ENCODE measurements at regions not wholly inside any gene's neighbourhood (a gene's known extent, or its start where the extent isn't known, plus 50 kb on each side); places are given as distances from the start of the nearest gene placed in this dataset.
"Not testable (repeated sequence)": the region's sequence is repeated elsewhere in the genome, so short reads cannot be mapped to it uniquely, and the experiment has no call there.

DNA sequence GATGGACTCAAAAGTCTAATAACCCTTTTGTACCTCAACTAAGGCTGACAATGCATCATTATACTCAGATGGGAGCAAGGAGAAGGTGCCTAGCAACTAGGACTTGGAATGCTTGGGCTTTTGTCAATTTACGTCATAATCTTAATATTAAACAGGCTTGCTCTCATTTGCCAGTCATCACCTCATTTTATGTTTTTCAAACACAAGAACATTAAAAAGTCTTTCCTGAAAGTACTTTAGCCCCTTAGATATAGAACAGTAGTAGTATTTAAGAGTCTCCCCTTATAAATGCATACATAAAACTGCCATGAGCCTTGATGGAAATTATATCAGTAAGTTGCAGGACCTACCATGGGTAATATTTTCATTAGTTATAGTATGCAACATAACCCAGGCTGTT lies 150.7 kb upstream of the INTU start:
- peak; percentile 20 for DNase-seq (ENCODE audit: low read depth)
- TF ChIP-seq, protein P1, sequence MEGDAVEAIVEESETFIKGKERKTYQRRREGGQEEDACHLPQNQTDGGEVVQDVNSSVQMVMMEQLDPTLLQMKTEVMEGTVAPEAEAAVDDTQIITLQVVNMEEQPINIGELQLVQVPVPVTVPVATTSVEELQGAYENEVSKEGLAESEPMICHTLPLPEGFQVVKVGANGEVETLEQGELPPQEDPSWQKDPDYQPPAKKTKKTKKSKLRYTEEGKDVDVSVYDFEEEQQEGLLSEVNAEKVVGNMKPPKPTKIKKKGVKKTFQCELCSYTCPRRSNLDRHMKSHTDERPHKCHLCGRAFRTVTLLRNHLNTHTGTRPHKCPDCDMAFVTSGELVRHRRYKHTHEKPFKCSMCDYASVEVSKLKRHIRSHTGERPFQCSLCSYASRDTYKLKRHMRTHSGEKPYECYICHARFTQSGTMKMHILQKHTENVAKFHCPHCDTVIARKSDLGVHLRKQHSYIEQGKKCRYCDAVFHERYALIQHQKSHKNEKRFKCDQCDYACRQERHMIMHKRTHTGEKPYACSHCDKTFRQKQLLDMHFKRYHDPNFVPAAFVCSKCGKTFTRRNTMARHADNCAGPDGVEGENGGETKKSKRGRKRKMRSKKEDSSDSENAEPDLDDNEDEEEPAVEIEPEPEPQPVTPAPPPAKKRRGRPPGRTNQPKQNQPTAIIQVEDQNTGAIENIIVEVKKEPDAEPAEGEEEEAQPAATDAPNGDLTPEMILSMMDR (conservative IDR thresholded peaks at IDR 0.05; ENCODE audit: control insufficient read depth, insufficient read depth, low read depth, low read length) = no peak
- no peak overlapping the region for H3K4me3 ChIP-seq (ENCODE audit: control insufficient read depth, low read depth, low read length)

DNA sequence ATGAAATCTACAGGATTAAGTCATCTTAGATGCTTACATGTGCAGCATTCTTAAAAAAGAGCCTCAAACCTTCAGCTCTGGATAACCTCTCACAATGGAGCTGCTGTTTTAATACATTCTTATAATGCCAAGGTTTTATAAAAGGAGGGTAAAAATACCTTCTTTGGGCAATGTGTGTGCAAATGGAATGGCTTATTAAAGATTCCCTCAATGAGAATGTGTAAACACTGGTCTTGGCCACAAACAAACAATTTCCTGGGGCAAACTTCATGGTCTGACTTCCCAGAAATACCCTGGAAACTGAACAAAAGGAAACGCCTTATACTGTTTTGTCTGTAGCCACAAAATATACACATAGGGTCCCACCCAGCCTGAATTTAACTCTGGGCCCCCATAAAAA lies 148.6 kb upstream of the INTU start:
- TF ChIP-seq, protein P1 (conservative IDR thresholded peaks at IDR 0.05; ENCODE audit: control insufficient read depth, insufficient read depth, low read depth, low read length) = no peak
- H3K4me3 ChIP-seq (ENCODE audit: control insufficient read depth, low read depth, low read length) = no peak overlapping the region
- no peak for DNase-seq (ENCODE audit: low read depth)

DNA sequence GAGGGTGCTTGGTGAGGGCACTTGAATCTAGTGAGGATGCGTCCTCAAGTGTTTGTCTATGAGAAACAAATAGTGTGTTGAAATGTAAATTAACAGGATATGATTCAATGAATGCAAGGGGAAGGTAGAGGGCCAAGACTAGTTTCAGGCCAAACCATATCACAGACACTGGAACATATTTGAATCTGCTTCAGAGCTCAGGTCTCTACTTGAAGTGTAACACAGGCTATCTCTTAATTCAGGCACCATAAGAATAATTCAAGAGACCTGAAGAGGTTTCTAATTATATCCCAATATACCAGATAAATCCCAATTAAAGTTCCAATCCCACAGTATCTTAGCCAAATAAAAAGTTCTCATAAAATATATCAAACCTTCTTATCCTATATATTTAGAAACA lies 146.5 kb upstream of the INTU start:
- H3K4me3 ChIP-seq (ENCODE audit: control insufficient read depth, low read depth, low read length) = no peak overlapping the region
- TF ChIP-seq, protein P1 (conservative IDR thresholded peaks at IDR 0.05; ENCODE audit: control insufficient read depth, insufficient read depth, low read depth, low read length) = no peak
- no peak for DNase-seq (ENCODE audit: low read depth)

DNA sequence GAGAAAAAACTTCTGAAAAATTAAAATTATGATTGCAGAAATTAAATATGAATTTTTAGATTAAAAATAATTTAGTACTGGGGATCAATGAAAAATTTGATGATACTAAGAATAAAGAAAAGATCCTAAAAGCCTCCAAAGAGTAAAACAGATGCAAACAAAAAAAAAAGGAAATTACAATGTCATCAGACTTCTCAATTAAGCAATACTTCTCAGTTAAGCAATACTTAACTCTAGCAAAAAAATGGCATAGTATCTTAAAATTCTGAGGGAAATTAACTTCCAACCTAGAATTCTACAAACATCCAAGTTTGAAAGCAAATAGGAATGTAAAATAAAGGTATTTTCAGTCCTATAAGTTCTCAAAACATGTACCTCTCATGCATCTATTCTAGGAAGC lies 141.2 kb upstream of the INTU start:
- TF ChIP-seq, protein P1 (conservative IDR thresholded peaks at IDR 0.05; ENCODE audit: control insufficient read depth, insufficient read depth, low read depth, low read length) = no peak
- H3K4me3 ChIP-seq (ENCODE audit: control insufficient read depth, low read depth, low read length) = no peak overlapping the region
- no peak for DNase-seq (ENCODE audit: low read depth)

DNA sequence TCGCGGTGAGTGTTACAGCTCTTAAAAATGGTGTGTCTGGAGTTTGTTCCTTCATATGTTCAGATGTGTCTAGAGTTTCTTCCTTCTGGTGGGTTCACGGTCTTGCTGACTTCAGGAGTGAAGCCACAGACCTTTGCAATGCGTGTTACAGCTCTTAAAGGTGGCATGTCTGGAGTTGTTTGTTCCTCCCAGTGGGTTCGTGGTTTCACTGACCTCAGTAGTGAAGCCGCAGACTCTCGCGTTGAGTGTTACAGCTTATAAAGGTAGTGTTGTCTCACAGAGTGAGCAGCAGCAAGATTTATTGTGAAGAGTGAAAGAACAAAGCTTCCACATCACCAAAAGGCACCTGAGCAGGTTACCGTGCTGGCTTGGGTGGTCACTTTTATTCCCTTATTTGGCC lies 135.9 kb upstream of the INTU start:
- not testable (repeated sequence) for H3K4me3 ChIP-seq (ENCODE audit: control insufficient read depth, low read depth, low read length); DNase-seq (ENCODE audit: low read depth)

DNA sequence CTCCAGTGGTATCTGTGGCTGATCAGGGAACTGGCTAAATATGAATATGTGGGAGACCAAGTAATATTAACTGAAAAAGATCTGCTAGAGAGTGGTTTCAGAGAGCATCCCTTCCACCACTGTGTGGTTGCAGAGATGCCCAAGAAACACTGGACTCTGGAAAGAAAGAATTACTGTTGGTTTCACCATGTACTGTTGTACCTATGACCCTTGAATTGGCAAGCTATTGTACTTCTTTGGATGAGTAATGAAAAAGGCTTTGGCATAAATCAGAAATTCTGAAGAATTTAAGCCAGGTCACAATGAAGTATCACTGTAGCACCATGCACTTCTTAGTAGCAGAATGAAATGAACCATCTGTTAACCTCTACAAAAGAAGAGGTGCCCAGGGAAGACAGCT lies 134.4 kb upstream of the INTU start:
- DNase-seq (ENCODE audit: low read depth) = peak; percentile 27
- TF ChIP-seq, protein P1 (conservative IDR thresholded peaks at IDR 0.05; ENCODE audit: control insufficient read depth, insufficient read depth, low read depth, low read length) = no peak
- no peak overlapping the region for H3K4me3 ChIP-seq (ENCODE audit: control insufficient read depth, low read depth, low read length)

DNA sequence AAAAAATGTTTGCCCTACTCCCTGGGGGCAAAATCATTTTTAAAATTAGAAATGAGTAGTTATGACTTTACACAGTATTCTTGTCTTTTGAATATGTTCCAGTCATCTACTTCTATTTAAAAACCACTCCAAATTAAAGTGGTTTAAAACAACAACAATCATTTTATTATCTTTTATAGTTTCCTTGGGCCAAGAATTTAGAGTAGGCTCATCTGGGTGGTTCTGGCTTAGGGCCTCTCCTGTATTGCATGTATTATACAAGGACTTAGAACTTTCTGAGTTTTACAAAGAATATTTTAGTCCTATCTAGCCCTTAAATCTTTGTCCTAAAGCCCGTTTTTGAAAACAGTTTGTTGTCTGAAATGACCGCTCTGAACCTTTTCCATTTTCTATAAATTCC lies 132.5 kb upstream of the INTU start:
- no peak overlapping the region for H3K4me3 ChIP-seq (ENCODE audit: control insufficient read depth, low read depth, low read length)
- TF ChIP-seq, protein P1 (conservative IDR thresholded peaks at IDR 0.05; ENCODE audit: control insufficient read depth, insufficient read depth, low read depth, low read length) = no peak
- no peak for DNase-seq (ENCODE audit: low read depth)
